ENCODE measurements at regions not wholly inside any gene's neighbourhood (a gene's known extent, or its start where the extent isn't known, plus 50 kb on each side); places are given as distances from the start of the nearest gene placed in this dataset.

DNA sequence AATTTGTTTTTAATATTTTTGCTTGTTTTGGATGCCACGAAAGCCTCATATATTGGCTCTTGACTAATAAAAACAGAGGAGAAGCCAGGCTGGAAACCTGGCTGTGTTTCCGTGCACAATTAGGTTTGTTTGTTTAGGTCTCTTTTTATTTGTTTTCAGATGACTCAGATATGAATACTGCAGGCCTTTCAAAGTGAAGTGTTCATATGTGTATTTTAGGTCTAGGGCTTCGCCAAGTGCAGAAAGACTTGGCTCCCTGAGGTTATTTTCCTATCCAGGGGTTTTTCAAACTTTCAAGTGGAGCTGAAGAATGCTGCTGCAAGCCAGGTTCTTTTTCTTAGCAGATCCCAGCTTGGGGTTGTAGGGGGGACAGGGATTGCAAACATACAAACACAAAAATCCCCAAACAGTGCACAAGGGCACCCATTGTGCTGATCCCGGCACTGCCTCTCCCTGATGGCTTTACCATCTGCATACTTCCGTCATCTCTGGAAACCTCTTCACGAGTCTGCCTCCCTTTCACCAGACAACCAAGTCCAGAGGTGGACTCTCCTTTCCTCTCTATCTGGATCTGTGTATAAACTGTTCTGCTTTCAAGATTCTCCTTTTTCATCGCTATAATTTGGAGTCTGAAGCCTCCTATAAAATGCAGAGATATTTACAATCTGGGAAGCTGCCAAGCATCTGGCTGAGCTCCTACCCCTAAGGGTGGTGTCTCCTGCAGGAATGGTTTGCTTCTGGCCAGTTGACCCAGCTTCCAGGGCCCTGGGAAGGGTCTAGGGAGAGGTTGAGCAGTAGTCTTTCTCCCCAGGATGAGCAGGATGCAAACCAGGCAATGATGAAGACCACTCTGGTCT lies 108.6 kb downstream of the SMIM20 start:
- H3K27me3 ChIP-seq: no peaks in the 10 kb centered on the region
- no peaks in the 10 kb centered on the region for H3K9me2 ChIP-seq (replicated peaks; ENCODE audit: insufficient read depth)
- H3K27ac ChIP-seq: peak overlapping the region; percentile 74
- peak; percentile 45 for DNase-seq (ENCODE audit: low spot score)
- TF ChIP-seq EZH2 (IDR thresholded peaks at IDR 0.05; ENCODE audit: borderline replicate concordance) (no peak), EZH2phosphoT487 (IDR thresholded peaks at IDR 0.05; ENCODE audit: low read depth, severe bottlenecking, unreplicated experiment) (no peak)
- TF ChIP-seq, protein P1, sequence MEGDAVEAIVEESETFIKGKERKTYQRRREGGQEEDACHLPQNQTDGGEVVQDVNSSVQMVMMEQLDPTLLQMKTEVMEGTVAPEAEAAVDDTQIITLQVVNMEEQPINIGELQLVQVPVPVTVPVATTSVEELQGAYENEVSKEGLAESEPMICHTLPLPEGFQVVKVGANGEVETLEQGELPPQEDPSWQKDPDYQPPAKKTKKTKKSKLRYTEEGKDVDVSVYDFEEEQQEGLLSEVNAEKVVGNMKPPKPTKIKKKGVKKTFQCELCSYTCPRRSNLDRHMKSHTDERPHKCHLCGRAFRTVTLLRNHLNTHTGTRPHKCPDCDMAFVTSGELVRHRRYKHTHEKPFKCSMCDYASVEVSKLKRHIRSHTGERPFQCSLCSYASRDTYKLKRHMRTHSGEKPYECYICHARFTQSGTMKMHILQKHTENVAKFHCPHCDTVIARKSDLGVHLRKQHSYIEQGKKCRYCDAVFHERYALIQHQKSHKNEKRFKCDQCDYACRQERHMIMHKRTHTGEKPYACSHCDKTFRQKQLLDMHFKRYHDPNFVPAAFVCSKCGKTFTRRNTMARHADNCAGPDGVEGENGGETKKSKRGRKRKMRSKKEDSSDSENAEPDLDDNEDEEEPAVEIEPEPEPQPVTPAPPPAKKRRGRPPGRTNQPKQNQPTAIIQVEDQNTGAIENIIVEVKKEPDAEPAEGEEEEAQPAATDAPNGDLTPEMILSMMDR (IDR thresholded peaks at IDR 0.05; ENCODE audit: poor library complexity): no peak
- H3K4me2 ChIP-seq: peak overlapping the region; percentile 50
- no peak overlapping the region for H2AFZ ChIP-seq
- no peaks in the 10 kb centered on the region for H3K9me3 ChIP-seq (ENCODE audit: low read depth)
- H3K4me3 ChIP-seq: no peak overlapping the region
- no peaks in the 10 kb centered on the region for H4K20me1 ChIP-seq (ENCODE audit: insufficient read depth, poor library complexity, severe bottlenecking)
- 36% methylated on average over 7 of the region's 7 CpGs for WGBS (ENCODE audit: low lambda C conversion rate, missing lambda C conversion rate)
- H3K36me3 ChIP-seq (replicated peaks; ENCODE audit: insufficient read depth, low read depth): no peaks in the 10 kb centered on the region
- peaks cover 24% of the 10 kb centered on the region for H3K4me1 ChIP-seq (ENCODE audit: insufficient read depth)
- H3K79me2 ChIP-seq: no peaks in the 10 kb centered on the region

DNA sequence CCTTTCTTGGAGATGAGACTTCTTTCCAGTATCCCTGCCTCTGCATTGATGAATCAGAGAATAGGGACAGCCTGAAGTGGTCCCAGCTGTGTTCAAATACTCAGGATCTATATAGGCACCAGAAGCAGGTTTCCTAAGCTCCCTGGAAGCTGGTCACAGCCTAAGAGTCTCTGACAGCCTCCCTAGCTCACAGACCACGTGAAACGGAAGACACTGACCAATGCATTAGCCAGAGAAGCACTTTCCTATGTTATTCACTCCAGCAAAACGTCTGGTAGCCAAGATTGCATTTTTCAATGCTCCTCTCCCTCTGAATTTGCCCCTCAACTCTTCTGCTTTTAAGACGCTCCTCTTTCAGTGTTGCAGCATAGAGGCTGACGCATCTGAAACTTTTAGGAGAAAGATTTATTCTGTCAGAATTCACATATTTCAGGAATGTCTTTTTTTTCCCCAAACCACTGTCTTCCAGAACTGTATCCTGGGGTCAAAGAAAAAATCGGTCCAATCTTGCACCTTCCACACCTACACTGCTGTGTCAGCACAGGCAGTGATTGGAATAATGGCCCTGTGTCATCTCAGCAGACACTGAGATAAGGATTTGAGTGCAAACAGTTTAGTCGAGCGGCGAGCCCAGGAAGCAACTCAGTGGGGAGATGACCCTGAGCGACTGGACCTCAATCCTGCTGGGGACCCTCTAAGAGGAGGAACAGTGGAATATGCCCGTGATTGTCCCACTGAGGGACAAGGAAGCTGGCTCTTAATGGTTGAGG lies 109.4 kb downstream of the SMIM20 start:
- DNase-seq (ENCODE audit: low spot score): no peak

DNA sequence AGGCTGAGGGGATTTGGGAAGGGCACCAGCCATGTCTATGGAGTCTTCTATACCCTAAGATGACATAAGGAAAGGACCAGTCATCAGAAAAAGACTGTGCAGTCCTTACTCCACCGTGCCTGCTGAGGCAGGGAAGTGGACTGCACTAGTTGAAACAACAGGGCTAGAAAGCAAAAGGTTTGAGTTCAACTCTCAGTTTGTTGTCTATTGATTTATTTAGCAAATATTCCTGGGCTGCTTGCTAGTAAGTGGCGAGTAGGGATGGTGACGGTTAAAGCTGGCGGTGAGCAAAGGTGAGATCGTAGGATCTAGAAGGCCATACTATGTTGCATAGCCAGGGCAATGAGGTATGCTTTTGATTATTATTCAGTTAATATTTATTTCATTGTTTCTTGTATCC lies 110.1 kb downstream of the SMIM20 start:
- H3K27me3 ChIP-seq: no peaks in the 10 kb centered on the region

More for the DNA sequence above, 109.4 kb downstream of the SMIM20 start:
- WGBS (ENCODE audit: low lambda C conversion rate, missing lambda C conversion rate): 58% methylated on average over 11 of the region's 11 CpGs
- Histone ChIP-seq H3K27me3 (no peaks in the 10 kb centered on the region), H3K27ac (peak overlapping the region; percentile 74), H3K4me3 (no peak overlapping the region), H3K4me1 (ENCODE audit: insufficient read depth) (peaks cover 24% of the 10 kb centered on the region), H4K20me1 (ENCODE audit: insufficient read depth, poor library complexity, severe bottlenecking) (no peaks in the 10 kb centered on the region), H3K9me2 (replicated peaks; ENCODE audit: insufficient read depth) (no peaks in the 10 kb centered on the region), H3K79me2 (no peaks in the 10 kb centered on the region), H3K9me3 (ENCODE audit: low read depth) (no peaks in the 10 kb centered on the region), H3K36me3 (replicated peaks; ENCODE audit: insufficient read depth, low read depth) (no peaks in the 10 kb centered on the region), H2AFZ (no peak overlapping the region), H3K4me2 (peak overlapping the region; percentile 50)
- TF ChIP-seq EZH2 (IDR thresholded peaks at IDR 0.05; ENCODE audit: borderline replicate concordance): no peak
- TF ChIP-seq, protein P1 (IDR thresholded peaks at IDR 0.05; ENCODE audit: poor library complexity): no peak
- no peak for TF ChIP-seq EZH2phosphoT487 (IDR thresholded peaks at IDR 0.05; ENCODE audit: low read depth, severe bottlenecking, unreplicated experiment)

More for the DNA sequence above, 110.1 kb downstream of the SMIM20 start:
- Histone ChIP-seq H3K27ac (no peak overlapping the region), H3K9me3 (ENCODE audit: low read depth) (no peaks in the 10 kb centered on the region), H3K79me2 (no peaks in the 10 kb centered on the region), H2AFZ (no peak overlapping the region), H3K9me2 (replicated peaks; ENCODE audit: insufficient read depth) (no peaks in the 10 kb centered on the region), H3K4me3 (no peak overlapping the region), H3K4me1 (ENCODE audit: insufficient read depth) (peaks cover 24% of the 10 kb centered on the region), H3K36me3 (replicated peaks; ENCODE audit: insufficient read depth, low read depth) (no peaks in the 10 kb centered on the region), H4K20me1 (ENCODE audit: insufficient read depth, poor library complexity, severe bottlenecking) (no peaks in the 10 kb centered on the region), H3K4me2 (no peak overlapping the region)
- WGBS (ENCODE audit: low lambda C conversion rate, missing lambda C conversion rate): 90% methylated on average over 5 of the region's 5 CpGs
- TF ChIP-seq EZH2 (IDR thresholded peaks at IDR 0.05; ENCODE audit: borderline replicate concordance): no peak
- no peak for TF ChIP-seq EZH2phosphoT487 (IDR thresholded peaks at IDR 0.05; ENCODE audit: low read depth, severe bottlenecking, unreplicated experiment)
- TF ChIP-seq, protein P1 (IDR thresholded peaks at IDR 0.05; ENCODE audit: poor library complexity): no peak
- DNase-seq (ENCODE audit: low spot score): no peak

Measured in hepatocyte (in vitro differentiated cells).